ENCODE measurements at regions not wholly inside any gene's neighbourhood (a gene's known extent, or its start where the extent isn't known, plus 50 kb on each side); places are given as distances from the start of the nearest gene placed in this dataset.

GRCh38 chr2:236499691-236500578 lies 69.7 kb upstream of the ACKR3 start:
- DNase-seq = no peak

- DNase-seq = no peak
Measured at GRCh38 chr2:236501026-236501425, 68.6 kb upstream of the ACKR3 start.

DNA sequence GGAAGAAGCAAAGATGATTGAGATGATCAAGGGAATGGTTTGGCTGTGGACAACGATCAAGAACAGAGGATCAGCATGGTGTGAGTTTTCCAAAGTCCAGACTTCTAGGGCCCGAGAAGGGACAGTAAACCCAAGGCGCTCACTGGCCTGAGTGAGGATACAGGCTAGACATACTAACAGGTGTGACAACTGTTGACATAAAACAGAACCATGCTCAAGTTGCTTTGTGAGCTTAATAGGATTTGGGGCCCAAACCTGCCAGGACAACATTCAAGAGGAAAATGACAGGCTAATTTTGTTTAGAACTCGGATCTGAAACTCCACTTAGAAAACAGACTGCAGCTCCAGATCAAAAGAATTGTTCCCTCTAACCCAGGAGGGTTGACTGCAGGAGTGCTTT lies 68.1 kb upstream of the ACKR3 start:
- DNase-seq = no peak

GRCh38 chr2:236503100-236503499 lies 66.5 kb upstream of the ACKR3 start:
- DNase-seq = peak in 1 of 5 experiments; percentile 8

DNA sequence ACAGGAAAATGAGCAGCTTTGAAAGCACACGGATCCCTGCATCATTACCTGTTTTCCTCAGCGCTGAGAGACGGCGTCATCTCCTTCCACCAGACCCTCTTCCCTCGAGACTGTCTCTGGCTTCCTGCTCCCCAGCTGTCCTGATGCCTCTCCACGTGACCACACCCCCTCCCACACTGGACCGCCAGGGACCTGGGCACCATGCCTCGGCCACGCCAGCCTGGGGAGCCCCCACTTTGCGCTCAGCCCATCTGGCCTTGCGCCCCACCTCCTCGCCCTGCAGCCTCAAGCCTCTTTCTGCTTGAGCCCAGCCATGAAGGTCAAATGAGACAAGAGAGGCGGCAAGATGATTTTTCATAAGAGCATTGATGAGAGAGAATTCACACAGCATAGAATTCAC lies 66.0 kb upstream of the ACKR3 start:
- no peak for DNase-seq

DNA sequence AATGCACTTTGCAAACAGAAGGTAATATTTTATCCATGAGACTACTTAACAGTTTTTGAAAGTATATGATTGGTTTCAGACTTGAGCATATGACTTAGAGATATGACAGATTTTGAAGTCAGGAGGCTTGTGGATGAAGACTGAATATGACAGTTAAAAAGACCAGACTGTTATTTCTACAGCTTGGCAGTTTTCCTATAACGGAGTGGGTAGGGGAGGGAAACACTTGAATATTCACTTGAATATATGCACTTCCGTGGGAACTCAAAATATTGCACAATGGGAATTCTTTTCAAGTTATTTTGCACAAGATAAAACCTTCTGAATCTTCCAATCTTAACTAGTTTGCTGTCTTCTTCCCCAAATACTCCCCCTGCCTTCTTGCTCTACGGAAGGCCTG lies 64.6 kb upstream of the ACKR3 start:
- DNase-seq = no peak

DNA sequence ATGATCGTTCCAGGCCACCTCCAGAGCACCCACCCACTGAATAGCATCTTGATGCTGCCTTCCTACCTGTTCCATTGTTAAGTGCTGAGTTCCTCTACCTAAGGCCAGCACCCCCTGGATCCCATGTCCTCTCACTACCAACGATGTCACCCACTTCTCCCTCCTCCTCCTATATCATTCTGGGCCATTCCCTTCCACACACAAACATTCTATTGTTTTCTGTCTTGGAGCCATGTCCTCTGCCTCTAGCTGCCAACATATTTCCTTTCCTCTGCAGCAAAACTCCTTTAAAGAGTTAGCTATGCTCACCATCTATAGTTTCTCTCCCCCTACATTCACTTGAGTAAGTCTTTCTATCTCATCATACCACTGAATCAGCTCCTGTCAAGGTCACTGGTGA lies 64.0 kb upstream of the ACKR3 start:
- DNase-seq = no peak

DNA sequence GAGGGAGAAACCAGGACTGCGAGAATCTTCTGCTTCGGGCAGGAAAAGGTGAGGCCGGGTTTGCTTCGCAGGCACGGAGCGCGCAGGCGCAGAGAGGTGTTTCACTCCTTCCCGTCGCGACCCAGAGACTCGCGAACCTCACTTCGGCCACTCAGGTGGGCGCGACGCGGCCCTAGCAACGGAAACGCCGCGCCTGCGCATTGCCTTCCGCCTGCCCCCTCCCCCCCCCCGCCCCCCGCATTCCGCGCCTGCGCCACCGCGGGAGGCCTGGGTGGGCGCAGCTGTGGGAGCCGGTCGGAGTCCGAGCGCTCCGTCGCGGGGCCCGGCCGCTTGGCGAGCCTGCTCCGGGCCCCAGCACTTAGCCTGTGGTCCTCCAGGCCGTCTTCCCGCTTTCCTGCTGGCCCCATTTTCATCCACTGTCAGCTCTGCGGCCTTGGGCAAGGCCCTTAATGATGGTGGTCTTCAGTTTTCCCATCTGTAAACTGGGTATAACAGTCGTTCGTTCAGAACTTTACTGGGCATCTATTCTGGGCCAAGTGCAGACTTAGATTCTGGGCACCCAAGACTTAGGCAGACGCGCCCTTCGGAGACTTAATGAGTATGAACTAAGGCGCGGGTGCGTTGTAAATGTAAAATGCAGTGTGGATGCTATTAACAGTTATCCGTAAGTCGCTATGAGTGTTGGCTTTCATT lies 62.1 kb upstream of the ACKR3 start:
- peak in 4 of 5 experiments; percentile 25 to 50 (median 36) for DNase-seq

- no peak for DNase-seq
Measured at GRCh38 chr2:236508466-236508865, 61.2 kb upstream of the ACKR3 start.

- DNase-seq = no peak
Measured at GRCh38 chr2:236510034-236510433, 59.6 kb upstream of the ACKR3 start.

DNA sequence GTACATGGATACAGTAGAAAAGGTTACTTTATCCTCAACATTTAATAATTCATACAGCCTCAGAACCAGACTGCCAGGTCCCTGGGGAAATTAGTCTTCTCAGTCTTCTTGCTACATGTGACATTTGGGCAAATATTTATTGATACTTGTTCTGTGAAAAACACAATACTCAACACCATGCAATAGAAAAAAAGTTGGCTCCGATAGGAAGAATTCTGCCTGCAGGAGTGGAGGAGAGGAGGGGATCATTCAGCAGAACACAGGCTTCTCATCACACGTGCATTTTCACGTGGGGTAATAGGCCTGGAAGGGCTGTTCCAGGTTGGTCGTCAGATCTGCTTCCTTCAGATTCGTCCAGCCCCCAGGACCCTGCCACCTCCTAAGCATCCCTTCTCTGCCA lies 58.4 kb upstream of the ACKR3 start:
- DNase-seq = no peak

DNA sequence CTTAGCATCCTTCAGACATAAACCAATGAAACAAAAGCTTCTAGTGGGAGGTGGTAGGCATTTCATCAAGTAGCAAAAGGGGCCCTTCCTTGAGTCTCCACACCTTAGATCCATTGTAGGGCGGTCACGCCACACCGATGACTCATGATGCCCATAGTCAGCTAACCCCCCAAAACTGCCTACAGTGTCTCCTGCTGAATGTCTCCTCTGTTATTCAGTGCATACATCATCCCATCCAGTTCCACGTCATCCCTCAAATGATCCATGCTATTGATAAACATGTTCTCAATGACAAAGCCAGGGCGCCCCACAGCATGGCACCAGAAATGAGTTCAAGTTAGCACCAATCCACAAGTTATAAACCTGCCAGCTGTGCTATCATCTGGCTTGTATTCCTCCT lies 57.4 kb upstream of the ACKR3 start:
- no peak for DNase-seq

DNA sequence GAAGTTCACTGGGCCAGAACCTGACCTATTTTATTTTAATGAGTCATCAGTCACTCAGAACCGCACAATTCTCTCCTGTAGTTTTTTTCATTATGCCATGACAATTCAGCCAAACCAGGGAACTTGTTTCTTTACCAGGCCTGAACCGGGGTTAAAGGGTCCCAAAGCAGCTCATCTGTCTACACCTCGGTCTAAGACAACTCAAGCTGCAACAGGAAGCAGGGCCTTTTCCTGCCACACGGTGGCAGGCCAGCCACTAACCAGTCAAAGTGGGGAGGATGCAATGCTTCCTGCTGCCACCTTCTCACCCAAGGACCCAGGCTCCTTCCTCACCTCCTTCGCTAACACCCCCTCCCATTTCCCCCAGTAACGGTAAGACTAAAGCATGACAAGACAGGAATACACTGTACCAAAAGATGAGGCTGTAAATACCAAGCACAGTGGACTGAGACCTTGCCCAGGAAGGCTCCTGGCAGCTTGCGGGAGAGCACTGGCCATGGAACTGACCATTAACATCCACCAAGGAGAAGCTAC lies 56.7 kb upstream of the ACKR3 start:
- peak in 4 of 5 experiments; percentile 38 to 73 (median 55) for DNase-seq

- DNase-seq = no peak
Measured at GRCh38 chr2:236513956-236514355, 55.7 kb upstream of the ACKR3 start.

DNA sequence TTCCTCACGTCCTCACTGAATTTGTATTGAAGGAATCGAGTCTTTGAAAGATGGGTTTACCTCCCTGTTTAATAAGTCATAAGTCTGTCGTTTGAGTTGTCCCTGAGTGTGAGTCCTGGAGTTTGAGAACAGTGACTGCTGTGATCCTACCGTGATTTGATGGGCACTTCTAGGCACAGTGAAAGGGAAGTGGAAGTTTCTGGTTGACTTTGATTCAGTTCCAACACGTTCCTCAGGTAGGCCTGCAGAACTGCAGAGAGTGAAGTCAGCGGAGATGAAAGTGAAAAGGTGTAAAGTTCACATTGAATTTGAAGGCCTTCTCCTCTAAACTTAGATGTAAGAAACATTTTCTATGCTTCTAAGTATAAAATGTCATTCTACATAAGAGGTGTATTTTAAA lies 52.9 kb upstream of the ACKR3 start:
- DNase-seq = no peak

- DNase-seq = no peak
Measured at GRCh38 chr2:236517251-236518031, 52.2 kb upstream of the ACKR3 start.
